ENCODE measurements at regions not wholly inside any gene's neighbourhood (a gene's known extent, or its start where the extent isn't known, plus 50 kb on each side); places are given as distances from the start of the nearest gene placed in this dataset.
"Not testable (repeated sequence)": the region's sequence is repeated elsewhere in the genome, so short reads cannot be mapped to it uniquely, and the experiment has no call there.

DNA sequence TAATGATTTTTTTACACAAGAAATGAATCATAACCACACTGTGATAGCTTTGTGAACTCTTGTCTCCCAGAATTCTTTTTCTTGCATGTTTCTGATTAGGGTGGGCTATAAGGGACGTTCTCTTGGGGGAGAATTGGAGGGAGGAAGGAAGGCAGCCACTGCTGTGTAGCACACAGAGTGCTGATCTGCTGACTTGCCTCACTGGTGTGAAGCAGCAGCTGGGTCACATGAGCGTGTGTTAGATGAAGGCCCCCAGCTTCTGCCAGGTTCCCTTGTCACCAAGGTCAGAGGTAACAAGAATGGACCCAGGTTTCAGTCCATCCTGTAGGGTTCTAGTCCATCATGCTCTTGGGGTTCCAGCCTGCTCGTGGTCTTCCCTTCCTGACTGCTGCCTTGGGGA lies 107.4 kb upstream of the GLI2 start:
- DNase-seq (ENCODE audit: low read depth), result no peak

DNA sequence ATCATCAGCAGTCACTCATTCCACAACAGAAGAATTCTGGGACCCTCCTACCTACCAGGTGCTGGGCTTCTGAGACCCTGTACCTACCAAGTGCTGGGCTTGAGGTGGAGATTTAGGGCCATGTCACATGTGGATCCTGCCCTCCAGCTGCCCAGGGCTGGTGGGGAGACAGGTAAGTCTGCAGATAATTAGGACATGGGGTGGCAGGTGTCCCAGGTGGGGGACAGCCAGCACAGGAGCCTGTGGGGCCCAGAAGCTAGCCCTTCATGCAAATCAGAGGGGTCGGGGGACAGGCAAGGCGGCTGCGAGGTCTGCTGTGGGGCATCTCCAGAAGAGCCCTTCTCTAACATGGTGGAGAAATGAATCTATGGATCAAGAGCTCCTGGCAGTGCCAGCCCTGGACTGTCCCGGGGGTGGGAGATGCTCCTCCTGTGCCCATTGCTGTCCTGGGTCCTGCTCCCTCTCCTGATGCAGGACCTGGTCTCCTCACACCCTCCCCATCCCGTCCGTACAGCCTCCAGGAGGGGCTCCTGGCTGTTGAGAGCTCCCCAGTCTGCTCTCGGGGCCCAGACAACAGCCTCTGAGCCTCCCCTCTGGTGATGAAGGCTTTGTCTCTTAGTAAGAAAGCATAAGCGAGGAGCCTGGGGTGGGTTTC lies 106.3 kb upstream of the GLI2 start:
- DNase-seq (ENCODE audit: low read depth), result no peak

GRCh38 chr2:120630031-120630701 lies 105.5 kb upstream of the GLI2 start:
- no peak for DNase-seq (ENCODE audit: low read depth)

DNA sequence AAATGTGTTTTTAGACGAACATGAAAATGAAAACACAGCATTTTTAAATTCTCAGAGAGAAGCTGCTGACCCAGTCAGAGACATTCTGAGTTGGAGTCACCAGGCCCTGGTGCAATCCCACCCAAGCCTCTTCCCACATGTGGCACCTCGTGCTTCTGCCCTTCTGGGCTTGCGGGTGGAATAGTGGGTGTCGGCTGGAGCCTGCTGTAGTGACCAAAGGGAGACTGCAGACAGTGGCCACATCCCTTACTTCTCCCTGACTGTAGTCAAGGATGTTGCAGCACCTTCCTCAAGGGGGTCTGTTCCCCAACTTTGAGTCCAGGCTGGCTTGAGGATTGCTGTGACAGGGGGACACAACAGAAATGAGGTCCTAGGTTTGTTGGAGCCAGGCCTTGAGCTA lies 104.4 kb upstream of the GLI2 start:
- DNase-seq (ENCODE audit: low read depth), result no peak

GRCh38 chr2:120631724-120632123 lies 103.9 kb upstream of the GLI2 start:
- no peak for DNase-seq (ENCODE audit: low read depth)

- DNase-seq (ENCODE audit: low read depth), result no peak
These were observed 102.6 kb upstream of the GLI2 start for GRCh38 chr2:120632796-120633646.

DNA sequence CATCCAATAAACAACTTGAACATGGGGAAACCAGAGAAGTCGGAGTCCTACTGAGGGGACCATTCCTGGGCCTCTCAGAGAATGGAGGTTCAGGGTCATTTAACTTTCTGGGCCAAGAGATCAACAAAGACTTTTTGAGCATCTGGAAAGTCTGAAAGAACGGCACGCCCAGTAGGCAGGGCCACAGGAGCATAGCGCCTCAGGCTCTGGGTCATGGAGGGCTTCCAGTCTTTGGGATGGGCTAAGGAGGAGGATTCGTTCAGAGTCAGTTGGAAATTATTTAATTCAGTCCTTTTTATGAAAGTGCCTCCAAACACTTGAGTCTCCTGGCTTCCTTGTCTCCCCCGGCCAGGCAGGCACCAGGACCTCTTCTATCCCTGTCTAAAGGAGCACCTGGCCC lies 101.1 kb upstream of the GLI2 start:
- DNase-seq (ENCODE audit: low read depth), result no peak

DNA sequence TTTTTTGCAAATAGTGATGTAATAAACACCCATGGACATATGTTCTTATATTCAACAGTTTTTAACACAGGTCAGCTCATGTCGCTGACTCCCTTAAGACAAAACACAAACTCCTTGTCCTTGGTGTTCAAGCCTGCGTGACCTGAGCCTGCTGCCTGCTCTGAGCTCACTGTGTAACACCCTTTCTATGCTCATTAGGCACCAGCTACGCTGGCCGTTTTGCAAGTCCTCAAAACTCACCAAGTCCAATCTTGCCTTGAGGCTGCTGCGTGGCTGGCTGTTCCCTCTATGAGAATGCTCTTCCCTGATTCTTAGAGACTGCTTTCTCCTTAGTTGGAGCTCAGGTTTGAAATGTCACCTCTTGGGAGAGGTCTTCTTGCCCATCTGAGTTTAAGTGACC lies 100.5 kb upstream of the GLI2 start:
- DNase-seq (ENCODE audit: low read depth), result no peak

GRCh38 chr2:120637847-120638246 lies 97.8 kb upstream of the GLI2 start:
- no peak for DNase-seq (ENCODE audit: low read depth)

- no peak for DNase-seq (ENCODE audit: low read depth)
These were observed 97.2 kb upstream of the GLI2 start for GRCh38 chr2:120638450-120638849.

DNA sequence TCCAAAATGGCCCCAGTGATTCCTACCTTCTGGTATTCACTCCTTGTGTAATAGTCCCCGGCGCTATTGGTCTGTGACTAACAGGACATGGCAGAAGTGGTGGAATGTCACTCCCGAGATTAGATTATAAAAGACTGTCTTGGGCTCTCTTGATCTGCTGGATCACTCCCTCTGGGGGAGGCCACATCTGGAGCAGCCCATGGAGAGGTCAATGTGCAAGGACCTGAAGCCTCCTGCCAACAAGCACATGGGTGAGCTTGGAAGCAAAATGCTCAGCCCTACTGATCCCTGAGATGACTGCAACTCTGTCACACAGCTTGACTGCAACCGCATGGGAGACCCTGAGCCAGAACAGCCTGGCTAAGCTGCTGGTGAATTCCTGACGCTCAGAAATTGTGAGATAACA lies 94.3 kb upstream of the GLI2 start:
- no peak for DNase-seq (ENCODE audit: low read depth)

DNA sequence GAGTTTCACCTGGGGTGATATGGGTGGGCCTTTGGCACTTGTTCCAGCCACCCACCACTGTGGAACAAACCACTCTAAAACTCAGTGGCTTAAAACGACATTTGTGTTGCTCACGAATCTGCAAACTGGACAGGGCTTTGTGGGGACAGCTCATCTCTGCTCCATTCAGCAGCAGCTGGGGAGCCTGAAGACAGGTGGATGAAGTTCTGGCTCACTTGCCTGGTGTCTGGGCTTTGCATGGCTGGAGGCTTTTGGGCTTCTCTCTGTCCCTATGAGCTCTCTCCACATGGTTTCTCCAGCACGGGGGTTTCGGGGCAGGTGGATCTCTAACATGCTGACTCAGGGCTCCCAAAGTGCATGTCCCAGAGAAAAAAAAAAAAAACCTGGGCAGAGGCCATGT lies 93.0 kb upstream of the GLI2 start:
- no peak for DNase-seq (ENCODE audit: low read depth)

DNA sequence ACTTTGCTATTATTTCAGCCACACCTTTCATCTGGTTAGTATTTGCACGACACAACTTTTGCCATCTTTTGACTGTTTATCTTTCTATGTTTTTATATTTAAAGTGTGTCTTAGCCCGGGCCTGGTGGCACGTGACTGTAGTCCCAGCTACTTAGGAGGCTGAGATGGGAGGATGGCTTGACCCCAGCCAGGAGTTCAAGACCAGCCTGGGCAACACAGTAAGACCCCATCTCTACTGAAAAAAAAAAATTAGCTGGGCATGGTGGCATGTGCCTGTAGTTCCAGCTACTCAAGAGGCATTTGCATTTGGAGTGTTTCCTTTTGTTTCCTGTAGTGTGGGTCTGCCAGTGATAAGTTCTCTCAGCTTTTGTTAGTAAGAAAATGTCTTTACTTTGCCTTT lies 88.7 kb upstream of the GLI2 start:
- DNase-seq (ENCODE audit: low read depth), result no peak

GRCh38 chr2:120647487-120647886 lies 88.2 kb upstream of the GLI2 start:
- DNase-seq (ENCODE audit: low read depth), result no peak

DNA sequence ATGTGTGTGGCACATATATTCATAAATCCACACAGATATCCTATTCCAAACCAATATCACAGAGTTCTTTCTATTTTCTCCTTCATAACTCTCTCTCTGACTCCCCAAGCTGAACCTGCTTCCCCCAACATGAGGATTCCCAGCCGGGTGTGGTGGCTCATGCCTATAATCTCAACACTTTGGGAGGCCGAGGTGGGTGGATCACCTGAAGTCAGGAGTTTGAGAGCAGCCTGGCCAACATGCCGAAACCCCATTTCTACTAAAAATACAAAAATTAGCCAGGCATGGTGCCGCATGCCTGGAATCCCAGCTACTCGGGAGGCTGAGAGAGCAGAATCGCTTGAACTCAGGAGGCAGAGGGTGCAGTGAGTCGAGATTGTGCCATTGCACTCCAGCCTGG lies 86.3 kb upstream of the GLI2 start:
- not testable (repeated sequence) for DNase-seq (ENCODE audit: low read depth)

GRCh38 chr2:120650022-120650644 lies 85.5 kb upstream of the GLI2 start:
- no peak for DNase-seq (ENCODE audit: low read depth)

- no peak for DNase-seq (ENCODE audit: low read depth)
These were observed 83.8 kb upstream of the GLI2 start for GRCh38 chr2:120651818-120652217.

- DNase-seq (ENCODE audit: low read depth), result no peak
These were observed 82.6 kb upstream of the GLI2 start for GRCh38 chr2:120653046-120653445.

GRCh38 chr2:120653871-120654270 lies 81.8 kb upstream of the GLI2 start:
- DNase-seq (ENCODE audit: low read depth), result no peak

DNA sequence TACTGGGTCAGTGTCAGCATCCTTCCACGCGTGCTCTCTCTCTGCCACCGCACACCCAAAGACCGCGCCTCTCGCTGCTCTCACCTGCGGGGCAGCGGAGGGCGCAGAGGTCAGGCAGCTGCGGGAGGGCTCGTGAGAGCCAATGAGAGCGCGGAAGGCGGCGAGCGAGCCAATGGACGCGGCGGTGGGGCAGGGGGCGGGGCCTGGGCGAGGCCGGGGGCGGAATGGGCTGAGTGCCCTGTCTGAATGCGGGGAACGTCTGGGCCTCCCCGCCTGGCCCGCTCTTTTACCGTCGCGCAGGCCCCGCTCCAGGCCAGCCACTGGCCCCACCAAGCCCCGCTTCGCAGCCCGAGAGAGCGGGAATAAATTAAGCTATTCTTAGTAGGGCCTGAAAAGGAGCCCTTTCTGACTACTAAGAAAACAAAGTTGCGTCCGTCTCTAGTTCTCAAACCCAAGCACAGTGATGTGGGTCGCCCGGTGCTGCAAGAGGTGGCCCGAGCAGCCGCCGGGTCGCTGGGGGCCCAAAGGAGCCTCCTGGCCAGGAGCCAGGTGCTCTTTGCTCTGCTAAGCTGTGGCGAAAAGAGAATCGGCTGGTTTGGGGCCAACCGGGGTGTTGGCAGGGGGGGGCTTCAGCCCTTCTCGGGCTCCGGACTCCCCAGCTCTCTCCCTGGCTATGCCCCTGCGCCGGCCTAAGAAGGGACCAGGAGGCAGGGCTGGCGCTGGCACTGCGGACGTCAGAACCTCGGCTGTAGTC lies 81.1 kb upstream of the GLI2 start:
- DNase-seq (ENCODE audit: low read depth), result no peak

GRCh38 chr2:120656273-120656950 lies 79.3 kb upstream of the GLI2 start:
- DNase-seq (ENCODE audit: low read depth), result no peak

All from activated T-helper 9 cell treated with anti-CD3 and anti-CD28 coated beads, Interleukin-2, amount 50 U/mL, for 16 hours (primary cell).